Stimulated activated CD4-positive, alpha-beta T cell treated with anti-CD3 and anti-CD28 coated beads, Interleukin-12 subunit alpha, Interleukin-12 subunit beta, amount 100 ng/mL, for 24 hours (primary cell): ENCODE measurements at regions not wholly inside any gene's neighbourhood (a gene's known extent, or its start where the extent isn't known, plus 50 kb on each side); places are given as distances from the start of the nearest gene placed in this dataset.

ENCODE experiments used
- DNase-seq, 2 experiments: peaks; one replicate each; pipeline ENCODE4 v3.0.0-alpha.2; 2020; ENCODE audit warnings: low read depth in 2 of 2

GRCh38 chr21:38196036-38196435 is 60.8 kb upstream of the KCNJ15 start:
- no peak for DNase-seq

GRCh38 chr21:38202811-38203210 is 54.0 kb upstream of the KCNJ15 start:
- no peak for DNase-seq

- DNase-seq, result no peak
Observed at GRCh38 chr21:38203229-38203628, 53.6 kb upstream of the KCNJ15 start.

GRCh38 chr21:38205940-38206339 is 50.9 kb upstream of the KCNJ15 start:
- DNase-seq, result no peak

- no peak for DNase-seq
Observed at GRCh38 chr21:38206646-38207045, 50.1 kb upstream of the KCNJ15 start.
